SK-N-SH treated with all-trans-retinoic acid at 6 μM for 48 hours (cell line): ENCODE measurements at regions not wholly inside any gene's neighbourhood (a gene's known extent, or its start where the extent isn't known, plus 50 kb on each side); places are given as distances from the start of the nearest gene placed in this dataset.

ENCODE experiments used
- CSRNP3 ChIP-seq: fragments of 250-450 bp; sonication (Bioruptor Pico); IDR thresholded peaks from 2 replicates; pipeline ENCODE4 v1.5.1; 2021; ENCODE audit warnings: mild to moderate bottlenecking, moderate library complexity
- ESRRG ChIP-seq: fragments of 250-450 bp; sonication (Bioruptor Pico); IDR thresholded peaks from 2 replicates; pipeline ENCODE4 v1.6.1; 2021; ENCODE audit warnings: mild to moderate bottlenecking
- GLIS3 ChIP-seq: fragments of 250-450 bp; sonication (Bioruptor Pico); IDR thresholded peaks from 2 replicates; pipeline ENCODE4 v1.5.0; 2020; ENCODE audit warnings: mild to moderate bottlenecking, moderate library complexity
- RARB ChIP-seq: fragments of 250-450 bp; sonication (Bioruptor Pico); IDR thresholded peaks from 2 replicates; pipeline ENCODE4 v1.8.0; 2021; ENCODE audit warnings: mild to moderate bottlenecking, moderate library complexity
- TSHZ2 ChIP-seq: fragments of 250-450 bp; sonication (Bioruptor Pico); IDR thresholded peaks from 2 replicates; pipeline ENCODE4 v1.5.0; 2020; ENCODE audit warnings: mild to moderate bottlenecking, moderate library complexity
- ZNF70 ChIP-seq: fragments of 450-650 bp; formaldehyde crosslinking; IDR thresholded peaks from 2 replicates; pipeline ENCODE4 v1.5.0; 2020; ENCODE audit warnings: mild to moderate bottlenecking, moderate library complexity

- TF ChIP-seq TSHZ2 (no peak), ZNF70 (CRISPR knock-in tag) (no peak), GLIS3 (no peak), RARB (no peak), ESRRG (CRISPR knock-in tag) (no peak), CSRNP3 (CRISPR knock-in tag) (no peak)
These were observed 192.7 kb upstream of the ADAMTSL1 start for GRCh38 chr9:18281291-18281690.
